MCF 10A (cell line): ENCODE measurements at regions not wholly inside any gene's neighbourhood (a gene's known extent, or its start where the extent isn't known, plus 50 kb on each side); places are given as distances from the start of the nearest gene placed in this dataset.

Experiments
- BruUV-seq: library from RNA; stranded (reverse); fragments of 400-500 nt; replicated peaks from 2 replicates; lab custom pipeline; 2021; lab: Mats Ljungman, UMichigan
- CTCF ChIA-PET: fragments of 300-600 bp; sonication (Branson Sonifier 250); formaldehyde crosslinking; extraction: SDS; loops from one replicate; lab custom pipeline; 2021; ENCODE audit warnings: antibody characterized with exemption, inconsistent platforms; lab: Yijun Ruan, JAX
- POLR2A ChIA-PET: fragments of 300-600, 350-650 bp; sonication (Branson Sonifier 250); formaldehyde crosslinking; extraction: SDS; loops from one replicate; lab custom pipeline; 2020; ENCODE audit warnings: antibody characterized with exemption, inconsistent platforms; lab: Yijun Ruan, JAX
- DNase-seq: peaks from one replicate; pipeline ENCODE4 v3.0.0-alpha.2; 2018; ENCODE audit not compliant: unreplicated experiment
- H3K27ac Mint-ChIP-seq: one replicate; pipeline ENCODE4 v1.8.0; 2022; ENCODE audit warnings: mild to moderate bottlenecking, low read depth, mixed read lengths; ENCODE audit not compliant: unreplicated experiment
- H3K27me3 Mint-ChIP-seq: one replicate; pipeline ENCODE4 v1.8.0; 2022; ENCODE audit warnings: mixed read lengths; ENCODE audit not compliant: insufficient read depth, unreplicated experiment
- H3K36me3 Mint-ChIP-seq: one replicate; pipeline ENCODE4 v1.8.0; 2022; ENCODE audit warnings: mild to moderate bottlenecking, moderate library complexity, mixed read lengths; ENCODE audit not compliant: insufficient read depth, unreplicated experiment
- H3K4me1 Mint-ChIP-seq: one replicate; pipeline ENCODE4 v1.8.0; 2022; ENCODE audit warnings: mixed read lengths; ENCODE audit not compliant: insufficient read depth, unreplicated experiment
- H3K4me3 Mint-ChIP-seq: one replicate; pipeline ENCODE4 v1.8.0; 2022; ENCODE audit warnings: mild to moderate bottlenecking, moderate library complexity, mixed read lengths; ENCODE audit not compliant: unreplicated experiment
- H3K9me3 Mint-ChIP-seq: one replicate; pipeline ENCODE4 v1.8.0; 2022; ENCODE audit warnings: mixed read lengths; ENCODE audit not compliant: unreplicated experiment
- CTCF ChIP-seq: fragments of 200-600 bp; IDR thresholded peaks from one replicate; pipeline ENCODE4 v1.8.0; 2022; ENCODE audit warnings: antibody characterized with exemption, mild to moderate bottlenecking; ENCODE audit not compliant: unreplicated experiment
- intact Hi-C: fragments of 100-400 bp; cut with micrococcal nuclease; formaldehyde crosslinking; loops from 2 replicates; pipeline ENCODE4 v1.14.1; 2022

DNA sequence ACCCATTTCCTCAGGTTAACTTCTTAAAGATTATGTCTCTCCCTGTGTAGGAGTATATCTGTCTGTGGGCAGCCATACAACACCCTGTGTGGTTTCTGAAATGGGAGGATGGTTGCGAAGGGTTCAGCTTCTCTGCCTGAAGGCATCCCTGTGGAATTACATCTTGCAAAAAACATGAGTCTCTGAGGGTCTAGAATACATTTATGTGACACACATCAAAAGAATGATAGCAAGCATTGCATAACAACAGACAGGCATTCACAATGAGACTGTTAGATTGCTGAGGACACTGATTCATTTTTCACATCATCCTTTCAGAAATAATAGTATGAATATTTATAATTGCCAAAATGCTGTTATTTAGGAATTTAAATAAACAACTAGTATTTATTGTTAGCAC, 670.9 kb downstream of the HTR1B start:
- TF ChIP-seq CTCF, result no peak
- no TSS peak for BruUV-seq
- CTCF ChIA-PET, result interaction anchor here (0.7 kb wide), 1 partner anchor 18 kb away, joined by 4 read pairs; no protein-coding TSS in a partner anchor
- POLR2A ChIA-PET, result no interaction called here
- no peaks in the 10 kb centered on the region for H3K27me3 Mint-ChIP-seq
- no peak overlapping the region for H3K4me3 Mint-ChIP-seq
- DNase-seq, result peak; percentile 61
- H3K27ac Mint-ChIP-seq, result no peak overlapping the region
- intact Hi-C loops, result no loop called here
- H3K4me1 Mint-ChIP-seq, result peaks cover 11% of the 10 kb centered on the region
- peaks cover 8% of the 10 kb centered on the region for H3K9me3 Mint-ChIP-seq
- H3K36me3 Mint-ChIP-seq, result peaks cover under 1% of the 10 kb centered on the region

DNA sequence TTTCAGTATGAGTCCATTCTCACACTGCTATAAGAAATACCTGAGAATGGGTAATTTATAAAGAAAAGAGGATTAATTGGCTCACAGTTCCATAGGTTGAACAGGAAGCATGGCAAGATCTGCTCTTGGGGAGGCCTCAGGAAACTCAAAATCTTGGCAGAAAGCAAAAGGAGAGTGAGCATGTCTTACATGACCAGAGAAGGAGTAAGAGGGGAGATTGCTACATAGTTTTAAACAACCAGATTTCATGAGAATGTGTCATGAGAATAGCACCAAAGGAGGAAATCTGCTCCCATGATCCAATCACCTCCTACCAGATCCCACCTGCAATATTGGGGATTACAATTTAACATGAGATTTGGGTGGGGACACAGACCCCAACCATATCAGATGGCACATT, 672.4 kb downstream of the HTR1B start:
- intact Hi-C loops, result no loop called here
- no peak overlapping the region for H3K27ac Mint-ChIP-seq
- BruUV-seq, result no TSS peak
- no peak for DNase-seq
- no peaks in the 10 kb centered on the region for H3K27me3 Mint-ChIP-seq
- H3K36me3 Mint-ChIP-seq, result no peaks in the 10 kb centered on the region
- no peak for TF ChIP-seq CTCF
- H3K9me3 Mint-ChIP-seq, result peaks cover 8% of the 10 kb centered on the region
- CTCF ChIA-PET, result no interaction called here
- no peak overlapping the region for H3K4me3 Mint-ChIP-seq
- POLR2A ChIA-PET, result no interaction called here
- H3K4me1 Mint-ChIP-seq, result peaks cover 11% of the 10 kb centered on the region

- BruUV-seq, result no TSS peak
- Mint-ChIP-seq H3K9me3 (peaks cover 8% of the 10 kb centered on the region), H3K27me3 (no peaks in the 10 kb centered on the region), H3K4me1 (peaks cover 11% of the 10 kb centered on the region), H3K27ac (no peak overlapping the region), H3K4me3 (no peak overlapping the region), H3K36me3 (no peaks in the 10 kb centered on the region)
- ChIA-PET POLR2A (no interaction called here), CTCF (no interaction called here)
- no peak for DNase-seq
- TF ChIP-seq CTCF, result no peak
- intact Hi-C loops, result no loop called here
These were observed 673.1 kb downstream of the HTR1B start for GRCh38 chr6:76790045-76790796.

DNA sequence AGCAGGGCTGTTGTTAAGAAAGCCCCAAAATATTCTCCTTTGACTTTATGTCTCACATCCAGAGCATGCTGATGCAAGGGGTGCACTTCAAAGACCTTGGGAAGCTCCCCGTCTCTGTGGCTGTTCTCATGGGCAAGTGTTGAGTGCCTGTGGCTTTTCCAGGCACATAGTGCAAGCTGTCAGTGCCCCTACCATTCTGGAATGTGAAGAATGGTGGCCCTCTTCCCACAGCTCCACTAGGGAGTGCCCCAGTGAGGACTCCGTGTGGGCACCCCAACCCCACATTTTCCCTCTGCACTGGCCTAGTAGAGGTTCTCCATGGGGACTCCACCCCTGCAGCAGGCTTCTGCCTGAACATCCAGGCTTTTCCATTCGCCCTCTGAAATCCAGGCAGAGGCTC, 673.7 kb downstream of the HTR1B start:
- Mint-ChIP-seq H3K4me3 (no peak overlapping the region), H3K4me1 (peaks cover 11% of the 10 kb centered on the region), H3K36me3 (no peaks in the 10 kb centered on the region), H3K27me3 (no peaks in the 10 kb centered on the region), H3K9me3 (peaks cover 8% of the 10 kb centered on the region), H3K27ac (no peak overlapping the region)
- POLR2A ChIA-PET, result no interaction called here
- no peak for TF ChIP-seq CTCF
- CTCF ChIA-PET, result no interaction called here
- DNase-seq, result no peak
- intact Hi-C loops, result no loop called here
- BruUV-seq, result no TSS peak
